ENCODE measurements at regions not wholly inside any gene's neighbourhood (a gene's known extent, or its start where the extent isn't known, plus 50 kb on each side); places are given as distances from the start of the nearest gene placed in this dataset.

DNA sequence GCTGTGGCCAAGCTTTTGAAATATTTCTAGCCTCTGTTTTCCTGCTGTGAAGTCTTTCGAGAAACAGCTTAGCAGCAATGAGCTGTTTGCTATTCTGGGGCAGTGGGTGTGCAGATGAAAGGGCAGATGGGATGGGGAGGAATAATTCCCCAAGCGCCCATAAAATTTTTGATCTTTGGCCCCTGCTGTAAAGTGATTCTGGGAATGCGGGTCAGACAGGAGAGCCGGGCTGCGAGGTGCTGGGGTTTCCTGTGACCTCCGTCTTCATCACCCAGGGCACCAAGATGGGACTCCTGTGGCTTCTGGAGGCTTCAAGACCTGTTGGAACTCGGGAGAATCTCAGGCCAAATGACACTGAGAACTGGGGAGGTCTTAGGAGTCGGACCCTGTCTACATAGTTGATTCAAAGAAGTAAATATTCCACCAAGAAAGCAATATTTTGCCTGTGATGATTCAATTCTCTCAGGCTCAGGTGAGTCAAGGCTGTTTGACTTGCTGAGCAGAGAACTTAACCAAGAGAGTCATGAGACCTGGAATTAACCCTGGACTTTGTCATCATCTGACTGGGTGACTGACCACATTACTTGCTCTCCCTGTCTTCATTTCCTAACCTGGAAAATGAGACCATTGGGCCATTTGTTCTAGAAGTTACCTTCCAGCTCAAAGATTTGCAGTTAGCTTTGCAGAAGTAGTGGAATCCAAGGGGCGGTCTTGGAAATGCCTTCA, 86.4 kb downstream of the POLR2M start:
- no peaks in the 10 kb centered on the region for H3K9me3 ChIP-seq
- intact Hi-C loops (cut with DNase I) = no loop called here
- no peaks in the 10 kb centered on the region for H3K27me3 ChIP-seq
- DNase-seq = no peak
- no peak overlapping the region for H3K27ac ChIP-seq
- TF ChIP-seq, protein P1, sequence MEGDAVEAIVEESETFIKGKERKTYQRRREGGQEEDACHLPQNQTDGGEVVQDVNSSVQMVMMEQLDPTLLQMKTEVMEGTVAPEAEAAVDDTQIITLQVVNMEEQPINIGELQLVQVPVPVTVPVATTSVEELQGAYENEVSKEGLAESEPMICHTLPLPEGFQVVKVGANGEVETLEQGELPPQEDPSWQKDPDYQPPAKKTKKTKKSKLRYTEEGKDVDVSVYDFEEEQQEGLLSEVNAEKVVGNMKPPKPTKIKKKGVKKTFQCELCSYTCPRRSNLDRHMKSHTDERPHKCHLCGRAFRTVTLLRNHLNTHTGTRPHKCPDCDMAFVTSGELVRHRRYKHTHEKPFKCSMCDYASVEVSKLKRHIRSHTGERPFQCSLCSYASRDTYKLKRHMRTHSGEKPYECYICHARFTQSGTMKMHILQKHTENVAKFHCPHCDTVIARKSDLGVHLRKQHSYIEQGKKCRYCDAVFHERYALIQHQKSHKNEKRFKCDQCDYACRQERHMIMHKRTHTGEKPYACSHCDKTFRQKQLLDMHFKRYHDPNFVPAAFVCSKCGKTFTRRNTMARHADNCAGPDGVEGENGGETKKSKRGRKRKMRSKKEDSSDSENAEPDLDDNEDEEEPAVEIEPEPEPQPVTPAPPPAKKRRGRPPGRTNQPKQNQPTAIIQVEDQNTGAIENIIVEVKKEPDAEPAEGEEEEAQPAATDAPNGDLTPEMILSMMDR (IDR thresholded peaks at IDR 0.05) = no peak
- no peaks in the 10 kb centered on the region for H3K36me3 ChIP-seq
- peaks cover 17% of the 10 kb centered on the region for H3K4me1 ChIP-seq
- ATAC-seq = no peak
- no peak overlapping the region for H3K4me3 ChIP-seq

DNA sequence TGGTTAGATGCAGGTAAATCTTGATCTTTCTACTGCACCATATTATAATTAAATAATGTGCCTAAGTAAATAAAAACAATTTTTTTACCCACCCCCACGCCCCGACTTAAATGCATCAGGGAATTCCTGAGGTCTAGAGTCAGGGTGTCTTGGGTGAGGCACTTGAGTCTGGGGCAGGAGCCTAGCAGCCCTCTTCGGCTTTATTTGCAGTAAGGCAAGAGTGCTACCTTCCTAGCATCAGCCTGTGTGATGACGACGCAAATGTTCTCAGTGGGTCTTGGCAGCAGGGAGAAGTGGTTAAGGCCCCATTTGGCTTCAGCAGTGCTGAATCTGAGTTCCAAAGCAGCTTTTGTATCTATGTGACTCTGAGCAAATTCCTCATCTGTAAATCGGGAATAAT, 88.7 kb downstream of the POLR2M start:
- Histone ChIP-seq H3K36me3 (no peaks in the 10 kb centered on the region), H3K4me1 (peaks cover 8% of the 10 kb centered on the region), H3K27ac (no peak overlapping the region), H3K9me3 (no peaks in the 10 kb centered on the region), H3K27me3 (no peaks in the 10 kb centered on the region), H3K4me3 (no peak overlapping the region)
- DNase-seq (no peak), ATAC-seq (peak; percentile 60)
- TF ChIP-seq, protein P1 (IDR thresholded peaks at IDR 0.05) = no peak
- intact Hi-C loops (cut with DNase I) = no loop called here

DNA sequence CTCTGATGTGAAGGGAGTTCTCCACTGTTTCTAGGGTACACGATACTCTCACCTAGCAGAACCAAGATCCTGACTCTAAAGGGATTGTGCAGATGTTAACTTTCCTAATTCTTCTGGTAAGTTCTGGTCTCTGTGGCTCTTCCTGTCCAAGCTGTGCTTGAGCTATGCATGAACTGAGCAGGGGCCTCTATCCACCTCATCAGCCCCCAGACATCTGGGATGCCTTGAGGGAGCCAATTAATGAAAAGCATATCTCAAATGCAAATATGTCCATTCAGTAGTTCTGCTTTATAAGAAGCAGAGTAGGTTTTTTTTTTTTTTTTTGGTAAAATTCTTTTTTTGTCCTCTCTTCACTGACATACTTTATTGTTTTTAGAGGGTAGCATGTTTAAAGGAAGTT, 89.6 kb downstream of the POLR2M start:
- no peak overlapping the region for H3K4me3 ChIP-seq
- intact Hi-C loops (cut with DNase I) = no loop called here
- H3K4me1 ChIP-seq = peaks cover 8% of the 10 kb centered on the region
- TF ChIP-seq, protein P1 (IDR thresholded peaks at IDR 0.05) = no peak
- H3K36me3 ChIP-seq = no peaks in the 10 kb centered on the region
- no peak for ATAC-seq
- no peak overlapping the region for H3K27ac ChIP-seq
- no peak for DNase-seq
- no peaks in the 10 kb centered on the region for H3K9me3 ChIP-seq
- no peaks in the 10 kb centered on the region for H3K27me3 ChIP-seq

DNA sequence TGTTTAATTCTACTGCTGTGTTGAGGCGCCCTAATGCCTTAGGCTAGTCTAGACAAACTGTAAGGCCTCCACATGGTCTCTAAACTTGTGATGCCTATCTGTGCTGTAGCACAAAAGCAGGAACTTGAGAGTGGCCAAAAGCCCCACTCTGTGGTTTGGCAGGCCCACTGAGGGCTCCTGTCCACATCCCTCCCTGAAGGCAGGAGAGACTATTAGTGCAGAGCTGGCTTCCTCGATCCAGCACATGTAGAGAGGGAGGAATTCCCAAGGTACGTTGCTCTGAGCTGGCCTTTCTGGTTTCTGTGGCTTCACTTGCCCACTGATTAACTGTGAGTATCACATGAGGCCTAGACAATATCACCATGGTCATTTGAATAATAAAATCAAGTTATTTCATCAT, 90.6 kb downstream of the POLR2M start:
- H3K9me3 ChIP-seq = no peaks in the 10 kb centered on the region
- no peak for DNase-seq
- peaks cover 8% of the 10 kb centered on the region for H3K4me1 ChIP-seq
- ATAC-seq = peak; percentile 19
- H3K27me3 ChIP-seq = no peaks in the 10 kb centered on the region
- intact Hi-C loops (cut with DNase I) = no loop called here
- H3K27ac ChIP-seq = peak overlapping the region; percentile 32
- H3K36me3 ChIP-seq = no peaks in the 10 kb centered on the region
- H3K4me3 ChIP-seq = no peak overlapping the region
- TF ChIP-seq, protein P1 (IDR thresholded peaks at IDR 0.05) = no peak

DNA sequence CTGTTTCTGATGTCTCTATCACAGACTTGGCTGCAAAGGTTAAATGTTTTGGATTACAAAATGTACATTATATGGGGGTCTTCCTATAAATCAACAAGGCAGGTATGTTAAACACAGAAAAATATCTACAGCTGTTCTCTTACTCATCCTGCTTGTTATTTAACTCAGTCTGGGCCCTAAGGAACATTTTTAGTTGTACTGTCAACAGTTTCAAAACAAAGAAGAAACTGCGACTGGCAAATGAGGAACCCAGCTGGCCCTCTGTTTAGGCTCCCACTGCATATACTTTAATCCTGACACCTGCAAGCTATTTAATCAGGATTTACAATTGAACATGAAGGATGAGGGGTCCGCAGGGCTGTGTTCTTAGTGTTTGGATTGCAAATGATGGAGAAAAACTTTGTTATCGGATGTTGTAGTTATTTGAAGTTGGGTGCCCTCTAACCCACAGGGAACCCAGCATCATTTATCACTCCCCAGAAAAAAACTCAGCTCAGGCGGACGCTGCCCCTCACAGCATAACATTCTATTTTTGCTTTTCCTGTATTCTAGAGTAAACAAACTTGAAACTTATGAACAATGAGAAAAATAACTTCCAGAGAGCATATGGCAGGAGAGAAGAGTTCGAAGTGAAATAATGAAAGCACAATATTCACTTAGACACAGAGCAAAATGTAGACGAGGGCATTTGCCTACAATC, 91.2 kb downstream of the POLR2M start:
- intact Hi-C loops (cut with DNase I) = no loop called here
- peaks cover 8% of the 10 kb centered on the region for H3K4me1 ChIP-seq
- H3K36me3 ChIP-seq = no peaks in the 10 kb centered on the region
- H3K27me3 ChIP-seq = no peaks in the 10 kb centered on the region
- DNase-seq (no peak), ATAC-seq (no peak)
- TF ChIP-seq, protein P1 (IDR thresholded peaks at IDR 0.05) = no peak
- H3K4me3 ChIP-seq = no peak overlapping the region
- H3K27ac ChIP-seq = peak overlapping the region; percentile 32
- no peaks in the 10 kb centered on the region for H3K9me3 ChIP-seq
